GM19438 (cell line): ENCODE measurements at regions not wholly inside any gene's neighbourhood (a gene's known extent, or its start where the extent isn't known, plus 50 kb on each side); places are given as distances from the start of the nearest gene placed in this dataset.

Experiments used
- ATAC-seq: cut with Tn5 transposase; IDR thresholded peaks from one replicate; pipeline ENCODE4 v1.9.1; 2021; ENCODE audit warnings: low read depth; ENCODE audit not compliant: unreplicated experiment

GRCh38 chr2:37857575-37858399 lies 67.3 kb upstream of the RMDN2 start:
- no peak for ATAC-seq

GRCh38 chr2:37858400-37858711 lies 66.7 kb upstream of the RMDN2 start:
- ATAC-seq = no peak

GRCh38 chr2:37858725-37859267 lies 66.3 kb upstream of the RMDN2 start:
- ATAC-seq = no peak

GRCh38 chr2:37862620-37863019 lies 62.5 kb upstream of the RMDN2 start:
- ATAC-seq = no peak

GRCh38 chr2:37864217-37864616 lies 60.9 kb upstream of the RMDN2 start:
- ATAC-seq = no peak

GRCh38 chr2:37865640-37866039 lies 59.4 kb upstream of the RMDN2 start:
- no peak for ATAC-seq

GRCh38 chr2:37866171-37866934 lies 58.7 kb upstream of the RMDN2 start:
- no peak for ATAC-seq

- ATAC-seq = no peak
These were observed 57.9 kb upstream of the RMDN2 start for GRCh38 chr2:37867166-37867565.

GRCh38 chr2:37868866-37869265 lies 56.2 kb upstream of the RMDN2 start:
- ATAC-seq = no peak

GRCh38 chr2:37869304-37869703 lies 55.8 kb upstream of the RMDN2 start:
- ATAC-seq = no peak

GRCh38 chr2:37869771-37870170 lies 55.3 kb upstream of the RMDN2 start:
- no peak for ATAC-seq

- ATAC-seq = no peak
These were observed 54.3 kb upstream of the RMDN2 start for GRCh38 chr2:37870829-37871228.

- ATAC-seq = peak; percentile 57
These were observed 53.5 kb upstream of the RMDN2 start for GRCh38 chr2:37871456-37872191.

- no peak for ATAC-seq
These were observed 52.8 kb upstream of the RMDN2 start for GRCh38 chr2:37872192-37872750.

GRCh38 chr2:37873229-37873628 lies 51.9 kb upstream of the RMDN2 start:
- ATAC-seq = no peak

GRCh38 chr2:37873749-37874330 lies 51.2 kb upstream of the RMDN2 start:
- no peak for ATAC-seq

GRCh38 chr2:37874470-37874869 lies 50.6 kb upstream of the RMDN2 start:
- ATAC-seq = peak; percentile 49
